ENCODE measurements at regions not wholly inside any gene's neighbourhood (a gene's known extent, or its start where the extent isn't known, plus 50 kb on each side); places are given as distances from the start of the nearest gene placed in this dataset.

DNA sequence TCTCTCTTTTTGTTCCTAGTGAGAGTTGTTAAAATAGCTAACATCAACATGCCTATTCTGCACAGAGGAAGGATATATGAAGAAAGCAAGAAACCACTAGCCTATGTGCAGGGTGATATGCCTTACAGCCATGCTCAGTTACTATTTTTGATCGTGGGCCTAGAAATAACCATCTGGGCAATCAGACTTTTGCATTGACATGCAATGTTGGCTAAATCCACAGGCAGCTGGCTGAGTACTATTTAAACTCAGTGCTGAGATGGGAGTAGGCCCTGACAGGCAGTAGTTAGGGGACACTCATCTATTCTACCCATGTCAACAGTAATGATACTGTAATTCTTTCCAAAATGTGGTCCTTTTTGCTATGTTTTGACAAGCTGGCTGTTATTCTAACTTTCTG, 89.6 kb downstream of the HDGFL1 start:
- TF ChIP-seq POLR2AphosphoS5 (IDR thresholded peaks at IDR 0.05; ENCODE audit: borderline replicate concordance, low read depth, low read length), result no peak
- TF ChIP-seq EZH2 (IDR thresholded peaks at IDR 0.05), result no peak
- TF ChIP-seq FOXP2 (optimal IDR thresholded peaks at IDR 0.05; ENCODE audit: control extremely low read depth, extremely low read length, insufficient read depth), result no peak
- no peaks in the 10 kb centered on the region for H3K36me3 ChIP-seq (ENCODE audit: insufficient read depth, low read length)
- no peaks in the 10 kb centered on the region for H3K9me3 ChIP-seq (ENCODE audit: low read depth, low read length)
- H3K27ac ChIP-seq, result no peak overlapping the region
- no peak overlapping the region for H3K9ac ChIP-seq (ENCODE audit: insufficient read length)
- DNase-seq (ENCODE audit: low read depth, low spot score), result no peak
- no peak overlapping the region for H3K4me3 ChIP-seq

DNA sequence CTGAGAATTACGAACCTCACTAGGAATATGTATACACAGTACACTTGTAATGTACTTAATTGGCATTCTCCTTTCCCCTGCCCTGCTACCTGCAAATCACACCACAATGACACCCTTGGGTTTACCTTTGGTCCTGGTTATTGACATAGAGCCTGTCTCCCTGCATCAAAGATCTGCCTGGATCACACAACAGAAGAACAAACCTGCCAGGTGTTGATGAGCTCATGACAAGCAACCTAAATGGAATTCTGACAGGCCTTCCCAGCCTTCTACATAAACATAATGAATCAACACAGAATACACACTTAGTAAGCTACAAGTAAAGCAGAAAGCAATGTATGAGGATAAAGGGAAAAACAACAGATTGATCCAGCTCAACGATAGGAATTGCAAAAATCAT, 95.6 kb downstream of the HDGFL1 start:
- H3K9me3 ChIP-seq (ENCODE audit: low read depth, low read length), result no peaks in the 10 kb centered on the region
- no peak for DNase-seq (ENCODE audit: low read depth, low spot score)
- TF ChIP-seq FOXP2 (optimal IDR thresholded peaks at IDR 0.05; ENCODE audit: control extremely low read depth, extremely low read length, insufficient read depth) (no peak), EZH2 (IDR thresholded peaks at IDR 0.05) (no peak), POLR2AphosphoS5 (IDR thresholded peaks at IDR 0.05; ENCODE audit: borderline replicate concordance, low read depth, low read length) (no peak)
- no peak overlapping the region for H3K4me3 ChIP-seq
- H3K9ac ChIP-seq (ENCODE audit: insufficient read length), result no peak overlapping the region
- no peaks in the 10 kb centered on the region for H3K36me3 ChIP-seq (ENCODE audit: insufficient read depth, low read length)
- H3K27ac ChIP-seq, result no peak overlapping the region

DNA sequence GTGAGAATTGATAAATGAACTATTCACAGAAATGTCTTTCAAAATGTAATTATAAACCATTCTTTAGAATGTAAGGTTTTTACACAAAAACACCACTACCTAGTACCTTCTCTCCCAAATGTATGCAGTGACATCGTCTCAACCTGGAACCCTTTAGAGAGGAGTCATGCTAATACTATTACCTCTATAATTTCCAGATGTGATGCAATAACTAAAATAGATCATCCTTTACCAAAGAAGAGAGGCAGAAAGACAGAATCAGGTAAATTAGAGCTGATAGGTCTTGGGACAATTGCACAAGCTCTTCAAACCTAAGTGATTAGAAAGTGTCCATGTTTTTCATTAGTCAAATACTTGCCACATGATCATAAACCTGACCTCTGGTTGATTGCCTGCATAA, 96.7 kb downstream of the HDGFL1 start:
- Histone ChIP-seq H3K4me3 (no peak overlapping the region), H3K36me3 (ENCODE audit: insufficient read depth, low read length) (no peaks in the 10 kb centered on the region), H3K9ac (ENCODE audit: insufficient read length) (no peak overlapping the region), H3K9me3 (ENCODE audit: low read depth, low read length) (no peaks in the 10 kb centered on the region), H3K27ac (no peak overlapping the region)
- TF ChIP-seq EZH2 (IDR thresholded peaks at IDR 0.05) (no peak), POLR2AphosphoS5 (IDR thresholded peaks at IDR 0.05; ENCODE audit: borderline replicate concordance, low read depth, low read length) (no peak), FOXP2 (optimal IDR thresholded peaks at IDR 0.05; ENCODE audit: control extremely low read depth, extremely low read length, insufficient read depth) (no peak)
- DNase-seq (ENCODE audit: low read depth, low spot score), result no peak

DNA sequence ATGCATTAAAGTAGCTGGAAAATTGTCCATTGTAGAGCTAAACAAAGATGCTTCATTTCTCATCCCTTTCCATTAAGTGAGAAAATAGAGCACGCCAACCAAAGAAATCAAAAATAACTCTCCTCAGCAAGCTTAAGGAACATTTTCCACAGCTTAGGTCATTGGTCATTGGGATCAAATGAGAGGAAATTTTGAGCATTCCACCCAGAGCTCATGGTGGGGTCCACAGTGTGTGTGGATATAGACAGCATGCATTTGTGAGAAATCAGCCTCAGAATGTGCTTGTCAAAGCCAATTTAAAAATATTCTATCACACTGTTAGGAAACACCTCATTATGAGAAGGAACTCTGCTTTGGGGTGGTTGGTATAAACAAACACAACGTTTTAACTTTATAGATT, 97.2 kb downstream of the HDGFL1 start:
- H3K36me3 ChIP-seq (ENCODE audit: insufficient read depth, low read length), result no peaks in the 10 kb centered on the region
- TF ChIP-seq FOXP2 (optimal IDR thresholded peaks at IDR 0.05; ENCODE audit: control extremely low read depth, extremely low read length, insufficient read depth), result no peak
- no peak for TF ChIP-seq POLR2AphosphoS5 (IDR thresholded peaks at IDR 0.05; ENCODE audit: borderline replicate concordance, low read depth, low read length)
- TF ChIP-seq EZH2 (IDR thresholded peaks at IDR 0.05), result no peak
- no peak overlapping the region for H3K9ac ChIP-seq (ENCODE audit: insufficient read length)
- H3K4me3 ChIP-seq, result no peak overlapping the region
- no peaks in the 10 kb centered on the region for H3K9me3 ChIP-seq (ENCODE audit: low read depth, low read length)
- no peak for DNase-seq (ENCODE audit: low read depth, low spot score)
- no peak overlapping the region for H3K27ac ChIP-seq

DNA sequence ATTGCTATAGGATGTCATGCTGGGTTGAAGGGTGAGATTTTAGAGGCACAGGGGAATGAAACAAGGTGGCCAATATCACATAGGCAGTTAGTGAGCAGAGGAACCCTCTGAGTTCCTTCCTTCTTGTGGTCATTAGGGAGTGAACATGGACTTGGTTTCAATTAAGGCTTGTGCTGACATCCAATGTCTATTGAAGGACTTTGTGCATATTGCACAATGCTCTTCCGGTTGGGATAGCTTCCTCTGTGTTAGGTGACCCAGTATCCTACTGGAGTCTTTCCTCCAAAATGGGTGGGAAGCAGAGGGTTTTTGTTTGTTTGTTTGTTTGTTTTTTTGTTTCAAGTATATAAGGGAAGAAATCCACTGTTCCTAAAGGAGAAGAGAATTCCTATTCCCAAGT, 98.5 kb downstream of the HDGFL1 start:
- no peaks in the 10 kb centered on the region for H3K9me3 ChIP-seq (ENCODE audit: low read depth, low read length)
- no peak for DNase-seq (ENCODE audit: low read depth, low spot score)
- H3K4me3 ChIP-seq, result no peak overlapping the region
- H3K9ac ChIP-seq (ENCODE audit: insufficient read length), result no peak overlapping the region
- no peak overlapping the region for H3K27ac ChIP-seq
- no peak for TF ChIP-seq POLR2AphosphoS5 (IDR thresholded peaks at IDR 0.05; ENCODE audit: borderline replicate concordance, low read depth, low read length)
- TF ChIP-seq FOXP2 (optimal IDR thresholded peaks at IDR 0.05; ENCODE audit: control extremely low read depth, extremely low read length, insufficient read depth), result no peak
- no peak for TF ChIP-seq EZH2 (IDR thresholded peaks at IDR 0.05)
- no peaks in the 10 kb centered on the region for H3K36me3 ChIP-seq (ENCODE audit: insufficient read depth, low read length)

DNA sequence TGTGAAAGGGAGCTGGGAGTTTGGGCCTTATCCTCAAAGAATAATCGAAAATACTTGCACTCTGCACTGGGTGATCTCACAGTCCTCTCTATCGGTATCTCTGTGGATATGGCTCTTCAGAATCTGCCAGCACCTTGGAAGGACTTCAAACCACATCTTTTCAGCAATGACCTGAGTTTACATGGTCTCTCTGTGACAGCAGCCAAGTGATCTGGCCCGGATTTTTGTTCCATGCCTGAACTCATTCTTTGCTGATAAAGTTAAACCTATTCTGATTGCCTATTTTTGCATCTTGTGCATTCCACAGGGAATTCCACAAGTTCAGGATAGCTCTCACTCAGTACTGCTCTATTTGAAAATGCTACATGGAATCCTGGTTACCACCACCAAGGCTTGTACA, 98.9 kb downstream of the HDGFL1 start:
- Histone ChIP-seq H3K9me3 (ENCODE audit: low read depth, low read length) (no peaks in the 10 kb centered on the region), H3K4me3 (no peak overlapping the region), H3K27ac (no peak overlapping the region), H3K36me3 (ENCODE audit: insufficient read depth, low read length) (no peaks in the 10 kb centered on the region), H3K9ac (ENCODE audit: insufficient read length) (no peak overlapping the region)
- no peak for TF ChIP-seq FOXP2 (optimal IDR thresholded peaks at IDR 0.05; ENCODE audit: control extremely low read depth, extremely low read length, insufficient read depth)
- no peak for TF ChIP-seq EZH2 (IDR thresholded peaks at IDR 0.05)
- TF ChIP-seq POLR2AphosphoS5 (IDR thresholded peaks at IDR 0.05; ENCODE audit: borderline replicate concordance, low read depth, low read length), result no peak
- DNase-seq (ENCODE audit: low read depth, low spot score), result no peak

DNA sequence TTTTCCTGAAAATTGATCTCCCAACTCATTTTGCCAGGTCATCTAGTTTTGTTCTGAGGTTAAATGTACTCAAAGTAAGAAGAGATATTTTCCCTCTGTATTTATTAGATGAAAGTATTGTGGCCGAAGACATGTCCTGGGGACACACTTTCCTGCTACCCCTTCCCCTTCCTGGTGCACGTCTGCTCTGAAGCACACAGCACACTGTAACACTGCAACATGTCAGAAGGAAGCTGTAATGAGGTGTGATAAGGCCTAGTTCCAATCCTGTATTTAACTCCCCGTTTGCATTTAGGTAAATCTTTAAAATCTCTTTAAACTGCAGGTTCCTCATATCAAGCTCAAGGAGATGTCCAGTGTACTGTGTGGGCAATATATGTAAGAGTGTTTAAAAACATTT, 99.4 kb downstream of the HDGFL1 start:
- Histone ChIP-seq H3K9ac (ENCODE audit: insufficient read length) (no peak overlapping the region), H3K9me3 (ENCODE audit: low read depth, low read length) (no peaks in the 10 kb centered on the region), H3K27ac (no peak overlapping the region), H3K4me3 (no peak overlapping the region), H3K36me3 (ENCODE audit: insufficient read depth, low read length) (no peaks in the 10 kb centered on the region)
- TF ChIP-seq FOXP2 (optimal IDR thresholded peaks at IDR 0.05; ENCODE audit: control extremely low read depth, extremely low read length, insufficient read depth) (no peak), POLR2AphosphoS5 (IDR thresholded peaks at IDR 0.05; ENCODE audit: borderline replicate concordance, low read depth, low read length) (no peak), EZH2 (IDR thresholded peaks at IDR 0.05) (no peak)
- no peak for DNase-seq (ENCODE audit: low read depth, low spot score)

DNA sequence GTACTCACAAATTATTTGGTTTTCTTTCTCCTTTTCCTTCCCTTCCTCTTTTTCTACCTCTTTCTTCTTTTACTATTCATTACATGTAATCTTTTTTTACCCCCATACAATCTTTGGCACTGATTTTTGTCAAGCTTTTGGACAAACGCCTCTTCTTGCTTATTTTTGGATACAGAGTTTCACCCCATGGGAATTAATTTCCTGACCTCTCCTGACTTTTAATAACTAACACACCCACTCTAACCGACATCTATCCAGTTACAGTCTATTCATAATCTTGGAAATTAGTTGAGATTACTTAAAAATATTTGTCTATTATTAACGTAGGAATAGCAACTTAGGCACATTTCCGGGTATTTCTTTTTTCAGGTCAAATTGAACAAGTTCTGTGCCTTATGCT, 101.2 kb downstream of the HDGFL1 start:
- no peak for DNase-seq (ENCODE audit: low read depth, low spot score)
- Histone ChIP-seq H3K9me3 (ENCODE audit: low read depth, low read length) (no peaks in the 10 kb centered on the region), H3K36me3 (ENCODE audit: insufficient read depth, low read length) (no peaks in the 10 kb centered on the region), H3K4me3 (no peak overlapping the region), H3K9ac (ENCODE audit: insufficient read length) (no peak overlapping the region), H3K27ac (no peak overlapping the region)
- TF ChIP-seq EZH2 (IDR thresholded peaks at IDR 0.05), result no peak

DNA sequence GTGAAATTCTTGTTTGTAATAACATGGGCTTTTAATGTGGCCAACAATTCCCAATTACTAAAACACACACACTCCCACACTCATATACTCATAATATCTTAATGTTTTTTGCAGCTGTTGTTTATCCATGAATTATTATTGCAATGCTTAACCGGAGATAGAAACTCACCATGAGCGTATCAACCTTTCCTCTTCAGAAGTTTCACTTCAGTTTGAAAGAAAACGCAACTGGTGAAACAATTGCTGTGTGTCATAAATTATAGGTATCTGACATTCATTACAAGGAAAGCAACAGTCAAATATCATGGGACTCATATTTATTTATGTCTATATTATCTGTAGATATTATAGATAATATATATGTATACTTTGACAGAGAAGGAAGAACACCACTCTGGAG, 104.1 kb downstream of the HDGFL1 start:
- H3K9me3 ChIP-seq (ENCODE audit: low read depth, low read length), result no peaks in the 10 kb centered on the region
- no peak for TF ChIP-seq FOXP2 (optimal IDR thresholded peaks at IDR 0.05; ENCODE audit: control extremely low read depth, extremely low read length, insufficient read depth)
- TF ChIP-seq POLR2AphosphoS5 (IDR thresholded peaks at IDR 0.05; ENCODE audit: borderline replicate concordance, low read depth, low read length), result no peak
- no peak for TF ChIP-seq EZH2 (IDR thresholded peaks at IDR 0.05)
- no peak for DNase-seq (ENCODE audit: low read depth, low spot score)

More for the DNA sequence above, 104.1 kb downstream of the HDGFL1 start:
- no peak overlapping the region for H3K4me3 ChIP-seq
- H3K9ac ChIP-seq (ENCODE audit: insufficient read length), result no peak overlapping the region
- H3K27ac ChIP-seq, result no peak overlapping the region
- H3K36me3 ChIP-seq (ENCODE audit: insufficient read depth, low read length), result no peaks in the 10 kb centered on the region
